ENCODE measurements at regions not wholly inside any gene's neighbourhood (a gene's known extent, or its start where the extent isn't known, plus 50 kb on each side); places are given as distances from the start of the nearest gene placed in this dataset.

- Histone ChIP-seq H3K4me2 (no peak overlapping the region), H3K9me2 (no peaks in the 10 kb centered on the region), H3K4me1 (ENCODE audit: control insufficient read depth in 1 of 2, insufficient read depth in 2 of 2, low read depth in 1 of 2, low read length in 1 of 2) (no peaks in the 10 kb centered on the region), H3K36me3 (replicated peaks in 1 of 2; ENCODE audit: control insufficient read depth in 1 of 2, insufficient read depth in 2 of 2, low read length in 1 of 2) (no peaks in the 10 kb centered on the region), H3K4me3 (ENCODE audit: low read depth in 2 of 2, low read length in 1 of 2) (no peak overlapping the region), H2AFZ (ENCODE audit: low read depth) (no peak overlapping the region), H3F3A (replicated peaks; ENCODE audit: insufficient read depth) (no peaks in the 10 kb centered on the region), H3K79me2 (ENCODE audit: insufficient read depth) (no peaks in the 10 kb centered on the region), H3K9ac (no peak overlapping the region), H4K20me1 (ENCODE audit: insufficient read depth) (no peaks in the 10 kb centered on the region), H3K27me3 (ENCODE audit: insufficient read depth) (no peaks in the 10 kb centered on the region; the same call in 1 of the 2 replicates), H3K27ac (ENCODE audit: low read depth in 2 of 2, low read length in 1 of 2) (no peak overlapping the region), H3K9me3 (no peaks in the 10 kb centered on the region)
- TF ChIP-seq ZBTB33 (IDR thresholded peaks at IDR 0.05; ENCODE audit: borderline replicate concordance, low read depth) = no peak
- TF ChIP-seq GATA2 (CRISPR knock-in tag; IDR thresholded peaks at IDR 0.05) = no peak
- TF ChIP-seq CTCF (IDR thresholded peaks at IDR 0.05) = no peak
- TF ChIP-seq TEAD4 (IDR thresholded peaks at IDR 0.05; ENCODE audit: borderline replicate concordance, insufficient read depth) = no peak
- TF ChIP-seq RFX5 (IDR thresholded peaks at IDR 0.05; ENCODE audit: low read length) = no peak
- TF ChIP-seq GABPA (IDR thresholded peaks at IDR 0.05; ENCODE audit: low read depth) = no peak
- no peak for TF ChIP-seq MEF2A (IDR thresholded peaks at IDR 0.05; ENCODE audit: borderline replicate concordance, low read depth)
- no peak for TF ChIP-seq MAX (IDR thresholded peaks at IDR 0.05; ENCODE audit: low read depth)
- no peak for TF ChIP-seq SMC3 (IDR thresholded peaks at IDR 0.05; ENCODE audit: low read depth, low read length)
- 19% methylated on average over 4 of the region's 4 CpGs for WGBS (ENCODE audit: low lambda C conversion rate)
- ChIA-PET CTCF (no interaction called here), POLR2A (no interaction called here)
- no peak for DNase-seq
Observed at GRCh38 chr14:25103271-25103670, 53.3 kb upstream of the STXBP6 start.

- Histone ChIP-seq H3K79me2 (ENCODE audit: insufficient read depth) (no peaks in the 10 kb centered on the region), H4K20me1 (ENCODE audit: insufficient read depth) (no peaks in the 10 kb centered on the region), H3K9ac (no peak overlapping the region), H3K4me1 (ENCODE audit: control insufficient read depth in 1 of 2, insufficient read depth in 2 of 2, low read depth in 1 of 2, low read length in 1 of 2) (no peaks in the 10 kb centered on the region), H3K9me3 (no peaks in the 10 kb centered on the region), H3K4me2 (no peak overlapping the region), H2AFZ (ENCODE audit: low read depth) (no peak overlapping the region), H3K27ac (ENCODE audit: low read depth in 2 of 2, low read length in 1 of 2) (no peak overlapping the region), H3K4me3 (ENCODE audit: low read depth in 2 of 2, low read length in 1 of 2) (no peak overlapping the region), H3K9me2 (no peaks in the 10 kb centered on the region), H3F3A (replicated peaks; ENCODE audit: insufficient read depth) (no peaks in the 10 kb centered on the region), H3K27me3 (ENCODE audit: insufficient read depth) (no peaks in the 10 kb centered on the region; the same call in 1 of the 2 replicates), H3K36me3 (replicated peaks in 1 of 2; ENCODE audit: control insufficient read depth in 1 of 2, insufficient read depth in 2 of 2, low read length in 1 of 2) (no peaks in the 10 kb centered on the region)
- CTCF ChIA-PET = interaction anchor here (0.9 kb wide), 1 partner anchor 30 kb away, joined by 3 read pairs; no protein-coding TSS in a partner anchor
- TF ChIP-seq TAF1 (IDR thresholded peaks at IDR 0.05; ENCODE audit: borderline replicate concordance, low read depth, low read length) = no peak
- no peak for TF ChIP-seq FOXM1 (IDR thresholded peaks at IDR 0.05; ENCODE audit: low read depth)
- TF ChIP-seq SMC3 (IDR thresholded peaks at IDR 0.05; ENCODE audit: low read depth, low read length) = no peak
- no peak for TF ChIP-seq RCOR1 (IDR thresholded peaks at IDR 0.05; ENCODE audit: low read length)
- TF ChIP-seq MAX (IDR thresholded peaks at IDR 0.05; ENCODE audit: low read depth) = no peak
- no peak for TF ChIP-seq IRF3 (IDR thresholded peaks at IDR 0.05; ENCODE audit: low read depth, low read length)
- POLR2A ChIA-PET = no interaction called here
- WGBS (ENCODE audit: low lambda C conversion rate) = 15% methylated on average over 1 of the region's 1 CpG
- DNase-seq = no peak
Observed at GRCh38 chr14:25102788-25103187, 52.8 kb upstream of the STXBP6 start.

Data from SK-N-SH (cell line).